ENCODE measurements at regions not wholly inside any gene's neighbourhood (a gene's known extent, or its start where the extent isn't known, plus 50 kb on each side); places are given as distances from the start of the nearest gene placed in this dataset.

- H3K9me3 ChIP-seq (ENCODE audit: control insufficient read depth, insufficient read depth, low read length): no peaks in the 10 kb centered on the region
- no peaks in the 10 kb centered on the region for H3K27me3 ChIP-seq (ENCODE audit: control insufficient read depth, low read length)
- H3F3A ChIP-seq (ENCODE audit: control insufficient read depth, insufficient read depth): no peaks in the 10 kb centered on the region
- no peak overlapping the region for H3K4me2 ChIP-seq (ENCODE audit: low read length)
- H3K36me3 ChIP-seq (ENCODE audit: control insufficient read depth, low read length): no peaks in the 10 kb centered on the region
- H3K79me2 ChIP-seq (ENCODE audit: control insufficient read depth, low read length): no peaks in the 10 kb centered on the region
- H4K20me1 ChIP-seq (ENCODE audit: control insufficient read depth, insufficient read depth, low read depth, low read length): no peaks in the 10 kb centered on the region
- H3K9me2 ChIP-seq (replicated peaks; ENCODE audit: control insufficient read depth, low read length): no peaks in the 10 kb centered on the region
- H3K27ac ChIP-seq (ENCODE audit: low read depth, low read length): no peak overlapping the region
- TF ChIP-seq EZH2phosphoT487 (IDR thresholded peaks at IDR 0.05; ENCODE audit: borderline replicate concordance, low read length) (no peak), CTCF (IDR thresholded peaks at IDR 0.05; ENCODE audit: low read depth, low read length, poor library complexity, severe bottlenecking) (no peak)
- no peak overlapping the region for H3K4me3 ChIP-seq (ENCODE audit: low read length)
- no peaks in the 10 kb centered on the region for H3K4me1 ChIP-seq (ENCODE audit: control insufficient read depth, low read length)
These were observed 253.2 kb downstream of the PDHA2 start for GRCh38 chr4:96093057-96093456.

DNA sequence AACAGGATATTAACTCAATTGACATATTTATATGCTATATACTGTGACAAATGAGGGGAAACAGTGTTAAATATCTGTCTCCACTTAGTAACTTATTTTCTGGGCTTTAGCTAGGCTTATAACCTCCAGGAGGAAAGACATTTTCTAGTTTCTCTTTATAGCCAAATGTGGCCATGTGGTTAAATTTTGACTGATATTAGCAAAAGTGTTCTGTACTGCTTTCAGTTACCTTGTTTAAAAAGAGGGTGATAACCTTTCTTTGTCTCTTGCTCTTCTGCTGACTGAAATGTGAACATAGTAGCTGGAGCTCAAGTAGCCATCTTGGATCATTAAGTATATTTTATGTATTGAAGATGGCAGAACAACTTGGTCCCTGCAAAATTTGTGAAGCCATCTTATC lies 253.7 kb downstream of the PDHA2 start:
- H4K20me1 ChIP-seq (ENCODE audit: control insufficient read depth, insufficient read depth, low read depth, low read length): no peaks in the 10 kb centered on the region
- H3K4me2 ChIP-seq (ENCODE audit: low read length): no peak overlapping the region
- no peak for TF ChIP-seq CTCF (IDR thresholded peaks at IDR 0.05; ENCODE audit: low read depth, low read length, poor library complexity, severe bottlenecking)
- no peak for TF ChIP-seq EZH2phosphoT487 (IDR thresholded peaks at IDR 0.05; ENCODE audit: borderline replicate concordance, low read length)

GRCh38 chr4:96094183-96094582 lies 254.3 kb downstream of the PDHA2 start:
- H3F3A ChIP-seq (ENCODE audit: control insufficient read depth, insufficient read depth): no peaks in the 10 kb centered on the region
- no peak overlapping the region for H3K4me2 ChIP-seq (ENCODE audit: low read length)
- no peak for TF ChIP-seq EZH2phosphoT487 (IDR thresholded peaks at IDR 0.05; ENCODE audit: borderline replicate concordance, low read length)
- no peak for TF ChIP-seq CTCF (IDR thresholded peaks at IDR 0.05; ENCODE audit: low read depth, low read length, poor library complexity, severe bottlenecking)
- no peaks in the 10 kb centered on the region for H3K9me3 ChIP-seq (ENCODE audit: control insufficient read depth, insufficient read depth, low read length)
- no peaks in the 10 kb centered on the region for H3K36me3 ChIP-seq (ENCODE audit: control insufficient read depth, low read length)
- H3K9me2 ChIP-seq (replicated peaks; ENCODE audit: control insufficient read depth, low read length): no peaks in the 10 kb centered on the region
- H3K27ac ChIP-seq (ENCODE audit: low read depth, low read length): no peak overlapping the region
- H3K27me3 ChIP-seq (ENCODE audit: control insufficient read depth, low read length): no peaks in the 10 kb centered on the region
- H3K4me3 ChIP-seq (ENCODE audit: low read length): no peak overlapping the region
- H4K20me1 ChIP-seq (ENCODE audit: control insufficient read depth, insufficient read depth, low read depth, low read length): no peaks in the 10 kb centered on the region
- H3K4me1 ChIP-seq (ENCODE audit: control insufficient read depth, low read length): no peaks in the 10 kb centered on the region
- H3K79me2 ChIP-seq (ENCODE audit: control insufficient read depth, low read length): no peaks in the 10 kb centered on the region

More for the DNA sequence above, 253.7 kb downstream of the PDHA2 start:
- no peaks in the 10 kb centered on the region for H3K36me3 ChIP-seq (ENCODE audit: control insufficient read depth, low read length)
- no peaks in the 10 kb centered on the region for H3K79me2 ChIP-seq (ENCODE audit: control insufficient read depth, low read length)
- H3F3A ChIP-seq (ENCODE audit: control insufficient read depth, insufficient read depth): no peaks in the 10 kb centered on the region
- no peaks in the 10 kb centered on the region for H3K4me1 ChIP-seq (ENCODE audit: control insufficient read depth, low read length)
- H3K9me2 ChIP-seq (replicated peaks; ENCODE audit: control insufficient read depth, low read length): no peaks in the 10 kb centered on the region
- no peaks in the 10 kb centered on the region for H3K27me3 ChIP-seq (ENCODE audit: control insufficient read depth, low read length)
- no peaks in the 10 kb centered on the region for H3K9me3 ChIP-seq (ENCODE audit: control insufficient read depth, insufficient read depth, low read length)
- H3K27ac ChIP-seq (ENCODE audit: low read depth, low read length): no peak overlapping the region
- H3K4me3 ChIP-seq (ENCODE audit: low read length): no peak overlapping the region

Data from DOHH2 (cell line).